Lower leg skin (tissue), 4 donors: ENCODE measurements at regions not wholly inside any gene's neighbourhood (a gene's known extent, or its start where the extent isn't known, plus 50 kb on each side); places are given as distances from the start of the nearest gene placed in this dataset.

Experiments
- DNase-seq, 2 donors: peaks; one replicate each; pipeline ENCODE4 v3.0.0-alpha.2; 2019; ENCODE audit warnings: low spot score in 2 of 2
- H3K4me3 ChIP-seq: fragments of 200-600 bp; sonication (generic); 2 replicates; pipeline ENCODE4 v1.5.1; 2017; ENCODE audit warnings: mild to moderate bottlenecking, low read depth; ENCODE audit not compliant: poor library complexity, severe bottlenecking
- CTCF ChIP-seq, 3 donors: fragments of 450-650 bp; IDR thresholded peaks; one replicate each; pipeline ENCODE4 v1.5.1; 2016; ENCODE audit warnings: antibody characterized with exemption in 3 of 3, mild to moderate bottlenecking in 3 of 3, moderate library complexity in 2 of 3
- POLR2A ChIP-seq, 2 donors: fragments of 450-650 bp; IDR thresholded peaks; one replicate each; pipeline ENCODE4 v1.6.1; 2016 to 2017; ENCODE audit warnings: antibody characterized with exemption in 2 of 2, mild to moderate bottlenecking in 1 of 2, moderate library complexity in 1 of 2
- WGBS, 2 donors: methylation state at CpG; one replicate each; pipeline ENCODE4 v1.1.5; 2018; 5-methylcytosine and 5-hydroxymethylcytosine counted together
- intact Hi-C: fragments of 100-400 bp; cut with DNase I; formaldehyde crosslinking; loops from one replicate; pipeline ENCODE4 v1.15.0; 2023; ENCODE audit warnings: low total_unique reads

DNA sequence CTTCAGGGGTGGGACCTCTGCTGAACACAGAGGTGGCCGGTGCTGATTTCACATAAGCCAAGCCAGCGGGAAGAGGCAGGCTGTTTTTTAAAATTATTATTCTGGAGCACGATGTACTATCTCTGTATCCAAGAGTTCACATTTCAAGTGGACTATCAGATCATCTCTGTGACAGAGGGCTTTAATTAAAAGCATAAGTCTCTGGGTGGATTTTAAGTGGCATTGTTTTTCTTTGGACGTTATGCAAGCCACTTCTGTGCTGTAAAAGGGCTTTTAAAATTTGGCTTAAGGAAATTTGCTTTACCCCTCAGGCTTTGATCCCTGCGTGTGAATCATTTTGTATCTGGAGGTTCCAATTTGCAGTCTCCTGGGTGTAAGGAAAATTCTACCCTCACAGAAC lies 124.7 kb downstream of the PALM2AKAP2 start:
- intact Hi-C loops = no loop called here
- DNase-seq = no peak
- H3K4me3 ChIP-seq = no peak overlapping the region
- TF ChIP-seq POLR2A (IDR thresholded peaks at IDR 0.05) = no peak
- 49 to 55% methylated on average over 5 of the region's 5 CpGs for WGBS, 2 donors

DNA sequence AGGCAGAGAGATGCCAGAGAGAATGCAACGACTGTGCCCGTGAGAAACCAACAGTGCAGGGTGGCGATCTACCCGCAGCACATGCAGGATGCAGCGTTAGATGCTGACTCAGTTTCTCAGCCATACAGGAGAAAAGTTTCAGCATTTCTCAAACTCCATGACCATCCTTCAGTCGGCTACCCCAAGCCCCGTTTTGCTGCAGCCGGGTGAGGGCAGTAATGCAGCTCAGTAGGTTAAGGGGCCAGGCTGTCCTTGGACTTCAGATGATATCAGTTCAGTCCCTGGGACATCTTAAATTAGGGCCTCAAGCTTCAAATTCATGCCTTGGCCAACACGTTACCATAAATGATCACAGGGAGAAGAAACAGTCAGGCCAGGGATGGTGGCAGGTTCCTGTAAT lies 125.5 kb downstream of the PALM2AKAP2 start:
- no peak overlapping the region for H3K4me3 ChIP-seq
- DNase-seq = no peak
- TF ChIP-seq CTCF (IDR thresholded peaks at IDR 0.05) (no peak), POLR2A (IDR thresholded peaks at IDR 0.05) (no peak)
- intact Hi-C loops = no loop called here
- 94 to 96% methylated on average over 9 of the region's 9 CpGs for WGBS, 2 donors

GRCh38 chr9:109906766-109907382 lies 126.9 kb downstream of the PALM2AKAP2 start:
- WGBS, 2 donors = 84 to 89% methylated on average over 2 of the region's 2 CpGs
- intact Hi-C loops = loop anchor here (1.0 kb wide), 1 partner anchor 47 kb away; no protein-coding TSS in a partner anchor
- no peak for DNase-seq
- no peak for TF ChIP-seq POLR2A (IDR thresholded peaks at IDR 0.05)
- TF ChIP-seq CTCF (IDR thresholded peaks at IDR 0.05) = no peak
- no peak overlapping the region for H3K4me3 ChIP-seq

DNA sequence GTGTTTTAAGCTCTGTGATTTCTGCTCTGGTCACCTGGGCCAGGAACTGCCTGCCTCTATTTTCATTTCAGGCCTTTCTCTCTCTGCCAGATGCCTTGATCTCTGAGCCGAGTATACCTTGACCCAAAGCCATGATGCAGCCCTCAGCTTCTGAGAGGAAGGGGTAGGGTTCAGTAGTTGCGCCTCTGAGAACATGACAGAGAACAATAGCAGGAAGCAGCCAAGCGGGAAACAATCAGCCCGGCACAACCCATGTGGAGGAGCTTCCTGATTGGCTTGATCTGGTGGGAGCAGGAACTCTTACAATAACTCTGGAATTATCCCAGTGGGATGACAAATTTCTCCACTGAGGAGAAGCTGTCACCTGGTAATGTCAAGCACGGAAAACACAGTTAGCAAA lies 127.4 kb downstream of the PALM2AKAP2 start:
- TF ChIP-seq CTCF (IDR thresholded peaks at IDR 0.05) (no peak), POLR2A (IDR thresholded peaks at IDR 0.05) (no peak)
- WGBS, 2 donors = 68 to 73% methylated on average over 5 of the region's 5 CpGs
- intact Hi-C loops = loop anchor here (1.0 kb wide), 1 partner anchor 47 kb away; no protein-coding TSS in a partner anchor
- H3K4me3 ChIP-seq = no peak overlapping the region
- DNase-seq = no peak

DNA sequence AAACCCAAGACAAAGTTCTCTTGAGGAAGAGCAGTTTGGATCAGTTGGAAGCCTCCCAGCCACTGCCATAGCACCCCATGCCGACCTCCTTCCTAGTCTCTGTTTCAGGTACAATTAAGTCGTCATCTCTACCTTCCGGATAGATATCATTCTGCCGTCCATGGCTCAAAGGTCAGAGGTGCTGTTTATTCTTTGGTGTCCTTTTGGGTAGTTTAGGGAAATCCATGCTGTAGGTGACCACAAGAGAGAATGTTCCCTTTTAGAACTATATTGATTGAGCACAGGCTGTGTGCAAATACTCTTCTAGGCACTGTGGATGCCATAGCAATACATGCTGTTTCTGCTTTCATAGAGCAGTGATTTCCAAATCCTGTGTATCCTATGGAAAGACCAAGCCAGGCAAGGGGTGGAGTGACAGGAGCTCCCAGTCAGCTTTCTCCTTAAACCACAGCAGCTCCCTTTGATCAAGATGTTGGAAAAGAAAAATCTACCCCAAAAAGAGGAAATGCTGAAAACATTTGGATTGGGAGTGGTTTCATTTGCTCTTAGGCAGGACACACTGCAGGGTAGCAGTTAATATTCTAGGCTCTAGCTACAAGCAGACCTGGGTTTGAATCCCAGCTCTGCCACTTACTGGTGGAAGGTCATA lies 127.9 kb downstream of the PALM2AKAP2 start:
- DNase-seq = no peak
- H3K4me3 ChIP-seq = no peak overlapping the region
- TF ChIP-seq POLR2A (IDR thresholded peaks at IDR 0.05) (no peak), CTCF (IDR thresholded peaks at IDR 0.05) (no peak)
- WGBS, 2 donors = 81 to 86% methylated on average over 4 of the region's 4 CpGs
- intact Hi-C loops = loop anchor here (1.0 kb wide), 1 partner anchor 46 kb away; no protein-coding TSS in a partner anchor

GRCh38 chr9:109908459-109909390 lies 128.7 kb downstream of the PALM2AKAP2 start:
- no peak for DNase-seq
- H3K4me3 ChIP-seq = no peak overlapping the region
- no peak for TF ChIP-seq CTCF (IDR thresholded peaks at IDR 0.05)
- TF ChIP-seq POLR2A (IDR thresholded peaks at IDR 0.05) = no peak
- intact Hi-C loops = no loop called here
- 83 to 89% methylated on average over 12 of the region's 12 CpGs for WGBS, 2 donors
